NCI-H2081 treated with DMSO at 0.1 percent for 48 hours (cell line): ENCODE measurements at regions not wholly inside any gene's neighbourhood (a gene's known extent, or its start where the extent isn't known, plus 50 kb on each side); places are given as distances from the start of the nearest gene placed in this dataset.

Source experiments
- DNase-seq: peaks from one replicate; lab custom pipeline; 2025; lab: John Stamatoyannopoulos, UW

GRCh38 chr21:18954441-18954844 is 550.9 kb upstream of the TMPRSS15 start:
- DNase-seq = peak; percentile 54

- DNase-seq = no peak
These were observed 556.2 kb upstream of the TMPRSS15 start for GRCh38 chr21:18959817-18960216.

- no peak for DNase-seq
These were observed 556.7 kb upstream of the TMPRSS15 start for GRCh38 chr21:18960306-18960705.

GRCh38 chr21:18970416-18970815 is 566.8 kb upstream of the TMPRSS15 start:
- DNase-seq = no peak

GRCh38 chr21:18970941-18971340 is 567.4 kb upstream of the TMPRSS15 start:
- no peak for DNase-seq

GRCh38 chr21:18985584-18985983 is 582.0 kb upstream of the TMPRSS15 start:
- DNase-seq = no peak

GRCh38 chr21:18986197-18986596 is 582.6 kb upstream of the TMPRSS15 start:
- DNase-seq = no peak

- no peak for DNase-seq
These were observed 584.0 kb upstream of the TMPRSS15 start for GRCh38 chr21:18987520-18988026.

GRCh38 chr21:18989953-18990495 is 586.4 kb upstream of the TMPRSS15 start:
- no peak for DNase-seq

- no peak for DNase-seq
These were observed 588.3 kb upstream of the TMPRSS15 start for GRCh38 chr21:18991846-18992245.

GRCh38 chr21:19010251-19010650 is 606.7 kb upstream of the TMPRSS15 start:
- DNase-seq = no peak

- no peak for DNase-seq
These were observed 607.4 kb upstream of the TMPRSS15 start for GRCh38 chr21:19010996-19011395.

- no peak for DNase-seq
These were observed 607.9 kb upstream of the TMPRSS15 start for GRCh38 chr21:19011451-19011850.

- no peak for DNase-seq
These were observed 610.3 kb upstream of the TMPRSS15 start for GRCh38 chr21:19013916-19014315.

GRCh38 chr21:19018529-19018928 is 614.9 kb upstream of the TMPRSS15 start:
- no peak for DNase-seq

- DNase-seq = no peak
These were observed 619.4 kb upstream of the TMPRSS15 start for GRCh38 chr21:19022978-19023377.

GRCh38 chr21:19026911-19027310 is 623.3 kb upstream of the TMPRSS15 start:
- no peak for DNase-seq

- no peak for DNase-seq
These were observed 626.2 kb upstream of the TMPRSS15 start for GRCh38 chr21:19029816-19030215.

- no peak for DNase-seq
These were observed 628.4 kb upstream of the TMPRSS15 start for GRCh38 chr21:19031953-19032352.

- no peak for DNase-seq
These were observed 630.5 kb upstream of the TMPRSS15 start for GRCh38 chr21:19034041-19034440.

- no peak for DNase-seq
These were observed 631.0 kb upstream of the TMPRSS15 start for GRCh38 chr21:19034560-19034959.

GRCh38 chr21:19045876-19046275 is 642.3 kb upstream of the TMPRSS15 start:
- no peak for DNase-seq

- no peak for DNase-seq
These were observed 644.6 kb upstream of the TMPRSS15 start for GRCh38 chr21:19048098-19048672.

- no peak for DNase-seq
These were observed 646.0 kb upstream of the TMPRSS15 start for GRCh38 chr21:19049567-19049966.
